Femur (tissue), 1 donor: ENCODE measurements at regions not wholly inside any gene's neighbourhood (a gene's known extent, or its start where the extent isn't known, plus 50 kb on each side); places are given as distances from the start of the nearest gene placed in this dataset.

ENCODE experiments used
- DNase-seq: peaks from one replicate; pipeline ENCODE4 v3.0.0-alpha.2; 2017

- DNase-seq: no peak
These were observed 616.7 kb downstream of the GALR1 start for GRCh38 chr18:77866351-77866750.

GRCh38 chr18:77870199-77870598 lies 620.6 kb downstream of the GALR1 start:
- DNase-seq: peak; percentile 51

GRCh38 chr18:77870894-77871293 lies 621.2 kb downstream of the GALR1 start:
- no peak for DNase-seq

- no peak for DNase-seq
These were observed 622.5 kb downstream of the GALR1 start for GRCh38 chr18:77872166-77872565.

GRCh38 chr18:77876319-77876865 lies 626.7 kb downstream of the GALR1 start:
- DNase-seq: no peak

- DNase-seq: no peak
These were observed 630.2 kb downstream of the GALR1 start for GRCh38 chr18:77879829-77880228.

- DNase-seq: no peak
These were observed 634.8 kb downstream of the GALR1 start for GRCh38 chr18:77884454-77884853.

GRCh38 chr18:77894060-77894459 lies 644.4 kb downstream of the GALR1 start:
- no peak for DNase-seq

- no peak for DNase-seq
These were observed 645.6 kb downstream of the GALR1 start for GRCh38 chr18:77895250-77895649.

- DNase-seq: no peak
These were observed 647.1 kb downstream of the GALR1 start for GRCh38 chr18:77896586-77897252.

GRCh38 chr18:77897606-77898005 lies 648.0 kb downstream of the GALR1 start:
- no peak for DNase-seq

GRCh38 chr18:77899972-77900754 lies 650.5 kb downstream of the GALR1 start:
- DNase-seq: peak; percentile 44

- no peak for DNase-seq
These were observed 655.4 kb downstream of the GALR1 start for GRCh38 chr18:77905011-77905410.

GRCh38 chr18:77905449-77906055 lies 655.9 kb downstream of the GALR1 start:
- DNase-seq: no peak

GRCh38 chr18:77906103-77906892 lies 656.6 kb downstream of the GALR1 start:
- no peak for DNase-seq

GRCh38 chr18:77910347-77910746 lies 660.7 kb downstream of the GALR1 start:
- no peak for DNase-seq

GRCh38 chr18:77911971-77912605 lies 662.4 kb downstream of the GALR1 start:
- no peak for DNase-seq

- no peak for DNase-seq
These were observed 669.1 kb downstream of the GALR1 start for GRCh38 chr18:77918730-77919129.

GRCh38 chr18:77919923-77920322 lies 670.3 kb downstream of the GALR1 start:
- no peak for DNase-seq

- DNase-seq: no peak
These were observed 685.7 kb downstream of the GALR1 start for GRCh38 chr18:77935342-77935741.

GRCh38 chr18:77940566-77940965 lies 690.9 kb downstream of the GALR1 start:
- DNase-seq: no peak

- DNase-seq: no peak
These were observed 694.9 kb downstream of the GALR1 start for GRCh38 chr18:77944533-77944932.
